ENCODE measurements at regions not wholly inside any gene's neighbourhood (a gene's known extent, or its start where the extent isn't known, plus 50 kb on each side); places are given as distances from the start of the nearest gene placed in this dataset.

GRCh38 chr13:63948045-63948444 is 2532.4 kb upstream of the PCDH20 start:
- DNase-seq (ENCODE audit: low spot score), result no peak
- TF ChIP-seq CTCF (IDR thresholded peaks at IDR 0.05; ENCODE audit: extremely low read depth, missing control alignments), result no peak

- no peak for DNase-seq (ENCODE audit: low spot score)
- TF ChIP-seq CTCF (IDR thresholded peaks at IDR 0.05; ENCODE audit: extremely low read depth, missing control alignments), result no peak
Measured at GRCh38 chr13:63944911-63945310, 2529.3 kb upstream of the PCDH20 start.

GRCh38 chr13:63942372-63942771 is 2526.7 kb upstream of the PCDH20 start:
- no peak for TF ChIP-seq CTCF (IDR thresholded peaks at IDR 0.05; ENCODE audit: extremely low read depth, missing control alignments)
- no peak for DNase-seq (ENCODE audit: low spot score)

GRCh38 chr13:63938851-63939250 is 2523.2 kb upstream of the PCDH20 start:
- DNase-seq (ENCODE audit: low spot score), result no peak
- no peak for TF ChIP-seq CTCF (IDR thresholded peaks at IDR 0.05; ENCODE audit: extremely low read depth, missing control alignments)

GRCh38 chr13:63910511-63910910 is 2494.9 kb upstream of the PCDH20 start:
- TF ChIP-seq CTCF (IDR thresholded peaks at IDR 0.05; ENCODE audit: extremely low read depth, missing control alignments), result no peak
- no peak for DNase-seq (ENCODE audit: low spot score)

GRCh38 chr13:63909726-63910375 is 2494.2 kb upstream of the PCDH20 start:
- no peak for DNase-seq (ENCODE audit: low spot score)
- no peak for TF ChIP-seq CTCF (IDR thresholded peaks at IDR 0.05; ENCODE audit: extremely low read depth, missing control alignments)

GRCh38 chr13:63902141-63902540 is 2486.5 kb upstream of the PCDH20 start:
- TF ChIP-seq CTCF (IDR thresholded peaks at IDR 0.05; ENCODE audit: extremely low read depth, missing control alignments), result no peak
- no peak for DNase-seq (ENCODE audit: low spot score)
